Fibroblast of lung (primary cell): ENCODE measurements at regions not wholly inside any gene's neighbourhood (a gene's known extent, or its start where the extent isn't known, plus 50 kb on each side); places are given as distances from the start of the nearest gene placed in this dataset.

Experiments used
- CTCF ChIP-seq, 2 donors: IDR thresholded peaks in 1 of 2; conservative IDR thresholded peaks in 1 of 2; 1 replicate in 1 of 2; 2 replicates in 1 of 2; pipeline ENCODE4 v1.5.1; 2011 to 2012; ENCODE audit warnings: low read length in 2 of 2, control low read depth in 1 of 2, inconsistent platforms in 1 of 2, low read depth in 1 of 2, mild to moderate bottlenecking in 1 of 2
- EZH2 ChIP-seq: IDR thresholded peaks from 2 replicates; pipeline ENCODE4 v1.5.1; 2012; ENCODE audit warnings: low read length, control low read depth, mild to moderate bottlenecking; ENCODE audit errors: missing control alignments

- TF ChIP-seq CTCF (conservative IDR thresholded peaks at IDR 0.05 in 1 of 2, IDR thresholded peaks at IDR 0.05 in 1 of 2; ENCODE audit: low read depth in 1 of 2, low read length in 2 of 2): no peak
- no peak for TF ChIP-seq EZH2
Observed at GRCh38 chr2:120951693-120952092, 216.0 kb downstream of the GLI2 start.
